ENCODE measurements at regions not wholly inside any gene's neighbourhood (a gene's known extent, or its start where the extent isn't known, plus 50 kb on each side); places are given as distances from the start of the nearest gene placed in this dataset.
"Not testable (repeated sequence)": the region's sequence is repeated elsewhere in the genome, so short reads cannot be mapped to it uniquely, and the experiment has no call there.

DNA sequence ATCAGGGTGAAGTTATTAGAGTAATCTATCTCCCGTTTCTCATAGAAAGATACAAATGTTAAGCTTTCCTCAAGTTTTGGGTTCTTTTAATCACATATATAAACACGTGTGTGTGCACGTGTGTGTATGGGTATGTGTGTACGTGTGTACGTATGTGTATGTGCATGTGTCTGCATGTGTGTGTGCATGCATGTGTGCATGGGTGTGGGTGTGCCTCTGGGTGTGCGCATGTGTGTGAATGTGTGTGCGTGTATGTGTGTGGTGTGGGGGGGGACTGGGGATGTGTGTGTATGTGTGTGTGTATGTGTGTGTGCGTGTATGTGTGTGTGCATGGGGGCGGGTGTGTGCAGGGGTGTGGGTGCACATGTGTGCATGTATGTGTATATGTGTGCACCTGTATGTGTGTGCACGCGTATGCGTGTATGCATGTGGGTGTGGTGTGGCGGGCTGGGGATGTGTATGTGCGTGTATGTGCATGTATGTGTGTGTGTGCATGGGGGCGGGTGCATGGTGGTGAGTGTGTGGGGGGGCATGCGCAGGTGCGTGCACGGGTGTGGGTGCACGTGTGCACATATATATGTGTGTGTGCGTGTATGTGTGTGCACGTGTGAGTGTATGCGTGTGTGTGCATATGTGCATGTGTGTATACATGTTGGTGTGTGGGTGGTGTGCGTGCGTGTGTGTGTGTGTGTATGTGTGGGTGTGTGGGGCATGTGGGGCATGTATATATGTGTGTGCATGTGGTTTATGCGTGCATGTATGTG is 304.0 kb downstream of the MBD2 start:
- no peak for DNase-seq (ENCODE audit: low read depth)

- DNase-seq (ENCODE audit: low read depth) = no peak
Observed at GRCh38 chr18:53918091-53918490, 306.4 kb downstream of the MBD2 start.

DNA sequence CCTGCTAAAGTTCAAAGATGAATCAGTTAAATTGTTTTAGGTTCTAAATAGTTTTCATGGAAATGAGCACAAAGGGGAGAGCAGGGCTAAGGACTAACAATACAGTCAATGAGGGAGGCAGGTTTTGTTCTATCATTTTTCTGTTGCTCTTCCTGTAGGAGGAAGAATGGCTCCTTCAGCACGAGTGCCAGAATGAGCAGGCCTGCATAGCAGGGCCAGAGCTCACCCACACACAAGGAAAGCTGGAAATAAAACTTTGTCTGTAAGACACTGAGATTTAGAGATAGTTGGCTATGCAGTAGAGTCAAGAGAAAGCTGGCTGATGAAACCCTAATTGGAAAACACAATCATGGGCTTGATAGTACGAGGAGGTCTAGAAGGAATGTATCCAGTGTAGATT is 313.3 kb downstream of the MBD2 start:
- no peak for DNase-seq (ENCODE audit: low read depth)

- peak; percentile 0 for DNase-seq (ENCODE audit: low read depth)
Observed at GRCh38 chr18:53909668-53910067, 314.8 kb downstream of the MBD2 start.

GRCh38 chr18:53907921-53908320 is 316.5 kb downstream of the MBD2 start:
- no peak for DNase-seq (ENCODE audit: low read depth)

- DNase-seq (ENCODE audit: low read depth) = peak; percentile 22
Observed at GRCh38 chr18:53906681-53907080, 317.8 kb downstream of the MBD2 start.

GRCh38 chr18:53894675-53895442 is 329.6 kb downstream of the MBD2 start:
- no peak for DNase-seq (ENCODE audit: low read depth)

GRCh38 chr18:53887447-53887846 is 337.0 kb downstream of the MBD2 start:
- DNase-seq (ENCODE audit: low read depth) = no peak

DNA sequence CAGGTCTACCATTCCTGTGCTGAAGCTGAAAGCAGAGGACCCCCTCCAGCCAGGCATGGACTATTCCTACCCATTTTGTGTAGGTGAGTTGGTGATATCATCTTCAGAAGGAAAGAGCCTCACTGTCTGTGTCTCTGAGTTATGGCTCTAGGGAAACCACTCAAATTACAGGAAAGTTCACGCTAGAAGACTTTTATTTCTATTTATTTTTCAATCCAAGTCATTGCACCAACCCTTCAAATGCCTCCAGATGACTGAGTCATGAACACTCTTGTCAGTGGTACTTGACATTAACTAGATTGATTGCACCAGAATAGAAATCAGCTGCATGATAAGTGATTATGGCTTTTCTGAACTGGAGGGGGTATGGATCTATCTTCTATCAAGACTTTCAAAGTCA is 338.4 kb downstream of the MBD2 start:
- no peak for DNase-seq (ENCODE audit: low read depth)

DNA sequence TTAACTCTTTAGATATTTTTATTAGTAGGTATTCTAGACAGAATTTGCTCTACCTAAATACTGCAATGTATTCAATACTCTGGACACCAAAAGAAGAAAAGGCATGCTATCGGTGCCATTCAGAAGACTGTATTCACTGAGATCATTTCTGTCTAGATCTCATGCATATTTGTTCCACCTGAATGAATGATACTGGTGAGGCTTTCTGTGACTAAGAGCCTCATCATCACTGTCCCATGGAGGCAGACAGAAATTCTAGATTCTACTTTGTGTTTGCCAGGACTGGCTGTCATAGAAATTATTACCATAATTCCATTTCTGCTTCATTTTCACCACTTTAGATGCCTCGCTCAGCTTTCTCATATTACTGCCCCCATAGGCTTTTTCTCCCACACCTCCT is 340.7 kb downstream of the MBD2 start:
- DNase-seq (ENCODE audit: low read depth) = no peak

GRCh38 chr18:53874103-53874502 is 350.4 kb downstream of the MBD2 start:
- no peak for DNase-seq (ENCODE audit: low read depth)

DNA sequence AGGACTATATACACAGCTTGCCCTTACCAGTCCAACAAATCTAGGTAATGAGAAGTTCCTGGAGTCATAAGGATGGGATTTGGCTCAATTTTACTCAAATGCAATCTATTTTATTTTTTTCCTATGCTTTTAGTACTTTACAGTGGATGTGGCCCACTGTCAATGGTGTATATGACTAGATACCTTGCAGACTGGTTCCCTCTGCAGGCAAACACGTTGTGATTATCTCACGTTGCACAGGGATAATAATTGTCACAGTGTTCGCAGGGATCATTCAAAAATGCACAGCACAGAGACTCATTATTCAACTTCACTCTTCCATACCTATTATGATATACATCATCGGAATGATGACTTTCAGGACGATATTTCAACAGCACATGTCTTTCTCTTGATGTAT is 359.7 kb downstream of the MBD2 start:
- DNase-seq (ENCODE audit: low read depth) = no peak

DNA sequence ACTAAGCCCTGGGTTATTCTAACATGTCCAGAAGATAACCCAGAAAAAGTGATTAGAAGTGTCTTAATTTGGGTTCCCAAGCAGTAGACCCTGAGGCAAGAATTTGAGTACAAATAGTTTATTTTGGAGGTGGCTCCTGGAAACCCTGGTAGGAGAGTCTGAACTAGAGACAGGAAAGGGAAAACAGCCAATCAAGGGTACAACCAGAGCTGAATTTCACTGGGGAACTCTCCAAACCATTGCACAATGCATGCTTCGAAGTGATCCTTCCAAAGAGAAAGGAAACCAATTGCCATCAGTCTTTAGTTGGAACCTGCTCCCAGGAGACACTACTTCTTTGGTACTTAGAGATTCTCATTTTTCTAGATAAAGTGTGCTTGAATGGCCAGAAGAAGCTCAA is 361.5 kb downstream of the MBD2 start:
- no peak for DNase-seq (ENCODE audit: low read depth)

GRCh38 chr18:53861185-53861584 is 363.3 kb downstream of the MBD2 start:
- no peak for DNase-seq (ENCODE audit: low read depth)

- no peak for DNase-seq (ENCODE audit: low read depth)
Observed at GRCh38 chr18:53859764-53860163, 364.7 kb downstream of the MBD2 start.

GRCh38 chr18:53850902-53851301 is 373.6 kb downstream of the MBD2 start:
- DNase-seq (ENCODE audit: low read depth) = no peak

- DNase-seq (ENCODE audit: low read depth) = no peak
Observed at GRCh38 chr18:53843763-53844162, 380.7 kb downstream of the MBD2 start.

GRCh38 chr18:53843113-53843760 is 381.2 kb downstream of the MBD2 start:
- DNase-seq (ENCODE audit: low read depth) = no peak

- no peak for DNase-seq (ENCODE audit: low read depth)
Observed at GRCh38 chr18:53838746-53839145, 385.7 kb downstream of the MBD2 start.

GRCh38 chr18:53821141-53821540 is 403.3 kb downstream of the MBD2 start:
- not testable (repeated sequence) for DNase-seq (ENCODE audit: low read depth)

- DNase-seq (ENCODE audit: low read depth) = no peak
Observed at GRCh38 chr18:53819671-53820070, 404.8 kb downstream of the MBD2 start.

DNA sequence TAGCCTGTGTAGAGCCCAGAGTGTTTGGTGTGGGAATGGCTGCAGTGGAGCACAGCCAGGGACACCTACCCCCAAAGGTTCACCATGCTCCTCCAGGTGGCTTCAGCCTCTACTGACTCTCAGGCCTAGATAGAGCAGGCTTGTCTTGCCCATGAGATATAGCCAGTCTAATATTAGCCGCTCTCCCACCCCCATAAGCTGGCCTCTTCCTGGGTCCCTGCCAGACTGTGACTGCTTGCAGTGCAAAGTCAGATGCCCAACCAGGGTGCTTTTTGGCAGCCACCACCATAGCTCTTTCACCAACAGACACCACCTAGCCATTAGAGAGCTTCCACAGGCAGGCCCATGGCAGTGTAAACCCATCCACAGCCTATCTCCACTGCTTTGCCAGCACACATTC is 405.3 kb downstream of the MBD2 start:
- no peak for DNase-seq (ENCODE audit: low read depth)

All from HS-5 (cell line).